ENCODE measurements at regions not wholly inside any gene's neighbourhood (a gene's known extent, or its start where the extent isn't known, plus 50 kb on each side); places are given as distances from the start of the nearest gene placed in this dataset.

DNA sequence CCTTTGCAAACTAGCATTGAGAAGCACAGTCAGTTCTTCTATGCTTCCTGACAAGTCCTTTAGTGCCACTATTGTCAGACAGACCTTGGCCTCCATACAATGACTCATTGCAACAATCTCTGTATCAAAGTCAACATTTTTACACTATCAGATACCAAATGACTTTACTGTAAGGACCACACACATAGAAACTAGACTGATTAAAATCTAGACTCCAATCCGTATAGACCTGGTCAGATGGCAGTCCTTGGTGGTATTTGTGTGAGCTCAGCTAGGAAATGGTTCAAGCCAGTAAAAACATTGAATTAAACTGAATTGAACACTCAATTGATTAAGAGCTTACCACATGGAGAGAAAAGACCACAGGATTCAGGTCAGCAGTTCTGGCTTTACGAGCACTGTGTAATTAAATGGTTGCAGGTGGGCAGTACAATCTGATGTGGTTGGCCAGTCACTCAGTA, 549.8 kb upstream of the LCORL start:
- Histone ChIP-seq H3K27me3 (ENCODE audit: insufficient read depth, low read depth) (no peaks in the 10 kb centered on the region), H3K79me2 (ENCODE audit: low read depth) (no peaks in the 10 kb centered on the region), H3K9me2 (ENCODE audit: insufficient read depth) (no peaks in the 10 kb centered on the region), H3K36me3 (ENCODE audit: low read depth) (no peaks in the 10 kb centered on the region), H3K4me3 (no peak overlapping the region), H3K4me1 (replicated peaks; ENCODE audit: insufficient read depth) (no peaks in the 10 kb centered on the region), H3K9me3 (ENCODE audit: insufficient read depth, low read depth) (no peaks in the 10 kb centered on the region), H4K20me1 (ENCODE audit: insufficient read depth) (no peaks in the 10 kb centered on the region), H3K4me2 (no peak overlapping the region), H2AFZ (no peak overlapping the region), H3K27ac (no peak overlapping the region), H3F3A (ENCODE audit: insufficient read depth, low read depth) (no peaks in the 10 kb centered on the region)
- TF ChIP-seq, protein P1, sequence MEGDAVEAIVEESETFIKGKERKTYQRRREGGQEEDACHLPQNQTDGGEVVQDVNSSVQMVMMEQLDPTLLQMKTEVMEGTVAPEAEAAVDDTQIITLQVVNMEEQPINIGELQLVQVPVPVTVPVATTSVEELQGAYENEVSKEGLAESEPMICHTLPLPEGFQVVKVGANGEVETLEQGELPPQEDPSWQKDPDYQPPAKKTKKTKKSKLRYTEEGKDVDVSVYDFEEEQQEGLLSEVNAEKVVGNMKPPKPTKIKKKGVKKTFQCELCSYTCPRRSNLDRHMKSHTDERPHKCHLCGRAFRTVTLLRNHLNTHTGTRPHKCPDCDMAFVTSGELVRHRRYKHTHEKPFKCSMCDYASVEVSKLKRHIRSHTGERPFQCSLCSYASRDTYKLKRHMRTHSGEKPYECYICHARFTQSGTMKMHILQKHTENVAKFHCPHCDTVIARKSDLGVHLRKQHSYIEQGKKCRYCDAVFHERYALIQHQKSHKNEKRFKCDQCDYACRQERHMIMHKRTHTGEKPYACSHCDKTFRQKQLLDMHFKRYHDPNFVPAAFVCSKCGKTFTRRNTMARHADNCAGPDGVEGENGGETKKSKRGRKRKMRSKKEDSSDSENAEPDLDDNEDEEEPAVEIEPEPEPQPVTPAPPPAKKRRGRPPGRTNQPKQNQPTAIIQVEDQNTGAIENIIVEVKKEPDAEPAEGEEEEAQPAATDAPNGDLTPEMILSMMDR (conservative IDR thresholded peaks at IDR 0.05), result no peak
- no peak for TF ChIP-seq EZH2 (IDR thresholded peaks at IDR 0.05; ENCODE audit: low read depth)
- ChIA-PET POLR2A (ENCODE audit: unreplicated experiment) (no interaction called here), CTCF (no interaction called here)
- no peak for DNase-seq
- no TSS peak for BruUV-seq (replicated peaks)
- intact Hi-C loops (cut with micrococcal nuclease; ENCODE audit: unreplicated experiment), result no loop called here

DNA sequence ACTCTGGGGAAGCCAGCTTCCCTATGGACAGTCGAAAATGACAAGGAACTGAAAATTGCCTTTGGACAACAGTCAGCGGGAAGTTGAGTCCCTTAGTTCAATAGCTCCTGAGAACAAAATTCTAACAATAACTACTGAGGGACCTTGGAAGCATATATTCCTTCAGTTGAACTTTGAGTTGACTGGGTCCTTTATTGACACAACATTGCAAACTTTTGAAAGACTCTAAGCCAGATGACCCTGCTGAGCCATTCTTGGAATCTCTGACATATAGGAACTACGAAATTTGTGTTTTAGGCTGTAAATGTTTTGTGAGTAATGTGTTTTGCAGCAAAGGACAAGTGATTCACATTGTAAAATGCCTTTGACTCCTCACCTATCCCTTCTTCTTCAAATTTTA, 548.8 kb upstream of the LCORL start:
- DNase-seq, result no peak
- H3F3A ChIP-seq (ENCODE audit: insufficient read depth, low read depth), result no peaks in the 10 kb centered on the region
- H3K27me3 ChIP-seq (ENCODE audit: insufficient read depth, low read depth), result no peaks in the 10 kb centered on the region
- intact Hi-C loops (cut with micrococcal nuclease; ENCODE audit: unreplicated experiment), result no loop called here
- H4K20me1 ChIP-seq (ENCODE audit: insufficient read depth), result no peaks in the 10 kb centered on the region
- H3K79me2 ChIP-seq (ENCODE audit: low read depth), result no peaks in the 10 kb centered on the region
- H3K4me2 ChIP-seq, result no peak overlapping the region
- BruUV-seq (replicated peaks), result no TSS peak
- TF ChIP-seq EZH2 (IDR thresholded peaks at IDR 0.05; ENCODE audit: low read depth), result no peak
- TF ChIP-seq, protein P1 (conservative IDR thresholded peaks at IDR 0.05), result no peak
- H2AFZ ChIP-seq, result no peak overlapping the region
- H3K4me3 ChIP-seq, result no peak overlapping the region
- no peaks in the 10 kb centered on the region for H3K4me1 ChIP-seq (replicated peaks; ENCODE audit: insufficient read depth)
- ChIA-PET POLR2A (ENCODE audit: unreplicated experiment) (no interaction called here), CTCF (no interaction called here)
- H3K36me3 ChIP-seq (ENCODE audit: low read depth), result no peaks in the 10 kb centered on the region
- H3K9me2 ChIP-seq (ENCODE audit: insufficient read depth), result no peaks in the 10 kb centered on the region
- H3K9me3 ChIP-seq (ENCODE audit: insufficient read depth, low read depth), result no peaks in the 10 kb centered on the region
- no peak overlapping the region for H3K27ac ChIP-seq

DNA sequence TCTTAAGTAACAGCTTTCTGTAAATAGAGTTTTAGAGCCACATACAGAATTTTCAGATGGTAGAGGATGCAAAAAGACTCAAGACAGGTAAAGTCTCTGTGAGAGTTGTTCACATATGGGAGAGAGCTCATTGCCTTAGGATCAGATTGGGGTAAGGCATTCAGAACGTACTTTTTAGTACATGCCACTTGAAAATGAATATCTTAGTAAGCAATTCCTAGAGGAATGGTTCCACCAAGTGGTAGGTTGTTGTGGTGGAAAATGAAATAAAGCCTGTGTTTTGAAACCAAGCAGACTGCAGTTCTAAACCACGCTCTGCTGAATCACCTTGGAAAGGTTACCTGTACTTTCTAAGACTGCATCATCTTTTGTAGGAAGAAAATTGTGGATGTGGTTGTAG, 547.0 kb upstream of the LCORL start:
- Histone ChIP-seq H3K27me3 (ENCODE audit: insufficient read depth, low read depth) (no peaks in the 10 kb centered on the region), H4K20me1 (ENCODE audit: insufficient read depth) (no peaks in the 10 kb centered on the region), H2AFZ (no peak overlapping the region), H3K4me1 (replicated peaks; ENCODE audit: insufficient read depth) (no peaks in the 10 kb centered on the region), H3K79me2 (ENCODE audit: low read depth) (no peaks in the 10 kb centered on the region), H3K9me3 (ENCODE audit: insufficient read depth, low read depth) (no peaks in the 10 kb centered on the region), H3F3A (ENCODE audit: insufficient read depth, low read depth) (no peaks in the 10 kb centered on the region), H3K9me2 (ENCODE audit: insufficient read depth) (no peaks in the 10 kb centered on the region), H3K27ac (no peak overlapping the region), H3K36me3 (ENCODE audit: low read depth) (no peaks in the 10 kb centered on the region), H3K4me2 (no peak overlapping the region), H3K4me3 (no peak overlapping the region)
- intact Hi-C loops (cut with micrococcal nuclease; ENCODE audit: unreplicated experiment), result no loop called here
- ChIA-PET CTCF (no interaction called here), POLR2A (ENCODE audit: unreplicated experiment) (no interaction called here)
- no TSS peak for BruUV-seq (replicated peaks)
- DNase-seq, result no peak
- TF ChIP-seq EZH2 (IDR thresholded peaks at IDR 0.05; ENCODE audit: low read depth), result no peak
- TF ChIP-seq, protein P1 (conservative IDR thresholded peaks at IDR 0.05), result no peak

Measured in PC-9 (cell line).